Endothelial cell of hepatic sinusoid (primary cell): ENCODE measurements at regions not wholly inside any gene's neighbourhood (a gene's known extent, or its start where the extent isn't known, plus 50 kb on each side); places are given as distances from the start of the nearest gene placed in this dataset.

ENCODE experiments used
- in situ Hi-C: cut with HindIII; loops from 2 replicates; pipeline ENCODE4 v1.10.0; 2017; ENCODE audit warnings: low sequenced_read_pairs

DNA sequence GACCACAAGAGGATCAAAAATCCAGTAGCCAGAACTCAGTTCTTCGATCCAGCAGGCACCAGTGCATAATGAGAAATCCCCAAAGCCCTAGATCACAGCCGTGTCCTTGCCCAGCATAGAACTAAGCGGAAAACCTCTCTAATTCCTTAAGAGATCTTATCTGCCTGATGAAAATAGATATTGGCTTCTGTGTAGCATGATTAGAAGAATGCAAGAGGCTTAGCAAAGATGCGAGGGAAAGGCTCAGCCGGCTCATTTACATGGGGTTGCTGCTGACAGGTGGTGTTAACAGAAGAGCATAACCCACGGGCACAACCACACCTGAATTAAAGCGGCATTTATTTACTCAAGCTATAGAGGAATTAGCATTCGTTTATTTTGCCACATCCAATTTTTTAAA lies 400.0 kb upstream of the ADAMTS16 start:
- in situ Hi-C loops, result no loop called here

- in situ Hi-C loops, result no loop called here
Measured at GRCh38 chr5:4758550-4758949, 381.6 kb upstream of the ADAMTS16 start.

DNA sequence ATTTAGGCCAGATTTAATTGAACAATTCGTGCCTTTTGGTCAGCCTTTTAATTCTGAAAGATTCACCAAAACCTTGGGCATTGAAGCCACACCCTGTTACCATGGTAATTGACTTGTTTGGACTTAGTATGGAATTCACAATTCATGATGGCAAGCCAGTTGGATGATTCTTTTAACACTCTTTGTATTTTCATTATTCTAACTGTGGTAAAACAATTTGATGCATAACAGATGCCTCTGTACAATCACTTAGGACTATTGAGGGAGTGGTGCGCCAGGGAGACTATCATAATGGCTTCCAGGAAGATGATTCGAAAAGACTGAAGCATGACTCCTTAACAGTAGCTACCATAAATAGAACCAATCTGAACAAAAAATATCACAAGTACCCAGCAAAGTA lies 381.1 kb upstream of the ADAMTS16 start:
- in situ Hi-C loops, result no loop called here

GRCh38 chr5:4762316-4762715 lies 377.8 kb upstream of the ADAMTS16 start:
- in situ Hi-C loops, result loop anchor here (5.0 kb wide), 2 partner anchors 35 to 45 kb away; no protein-coding TSS in a partner anchor

DNA sequence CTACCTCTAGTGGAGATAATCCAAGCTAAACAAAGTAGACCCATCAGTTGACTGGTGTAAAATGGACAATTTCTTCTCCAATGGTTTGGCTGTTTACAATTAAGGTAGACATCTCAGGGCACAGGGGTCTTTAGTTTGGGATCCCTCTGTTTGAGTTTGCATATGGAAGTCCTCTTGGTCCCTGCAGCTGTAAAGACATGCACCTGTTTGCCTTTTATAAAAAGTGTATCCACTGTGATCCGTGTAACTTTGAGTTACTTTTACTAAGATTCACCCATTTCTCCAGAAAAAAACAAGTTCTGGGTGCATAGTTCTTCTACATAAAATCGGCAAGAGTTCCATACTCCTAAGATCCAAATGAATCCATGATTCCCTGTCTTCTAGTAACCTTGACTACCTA lies 374.7 kb upstream of the ADAMTS16 start:
- in situ Hi-C loops, result no loop called here

- in situ Hi-C loops, result no loop called here
Measured at GRCh38 chr5:4766101-4766500, 374.0 kb upstream of the ADAMTS16 start.

GRCh38 chr5:4772591-4772990 lies 367.5 kb upstream of the ADAMTS16 start:
- in situ Hi-C loops, result no loop called here

DNA sequence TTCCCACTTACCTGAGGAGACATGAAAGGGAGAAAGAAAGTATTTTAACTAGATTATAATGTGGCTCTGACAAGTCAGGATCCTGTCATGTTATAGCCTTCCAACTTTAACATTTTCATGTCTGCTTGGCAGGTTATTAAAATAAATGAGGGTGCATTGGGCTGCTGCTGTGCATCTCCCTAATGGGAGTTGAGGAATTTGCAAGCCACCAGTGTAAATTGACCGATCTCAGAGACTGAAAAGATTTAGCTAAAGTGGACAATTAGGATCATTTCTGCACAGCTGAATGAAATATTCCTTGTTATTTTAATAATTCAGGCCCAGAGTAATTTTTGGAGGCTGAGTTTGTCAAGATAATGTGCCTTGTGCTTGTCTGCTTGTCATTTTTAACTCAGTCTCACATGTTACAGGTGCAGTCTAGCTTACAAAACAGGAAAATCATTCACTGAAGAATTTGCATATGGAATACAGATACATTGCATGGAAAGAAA lies 366.3 kb upstream of the ADAMTS16 start:
- in situ Hi-C loops, result no loop called here

- in situ Hi-C loops, result no loop called here
Measured at GRCh38 chr5:4777435-4777834, 362.7 kb upstream of the ADAMTS16 start.

- in situ Hi-C loops, result no loop called here
Measured at GRCh38 chr5:4780633-4781032, 359.5 kb upstream of the ADAMTS16 start.

DNA sequence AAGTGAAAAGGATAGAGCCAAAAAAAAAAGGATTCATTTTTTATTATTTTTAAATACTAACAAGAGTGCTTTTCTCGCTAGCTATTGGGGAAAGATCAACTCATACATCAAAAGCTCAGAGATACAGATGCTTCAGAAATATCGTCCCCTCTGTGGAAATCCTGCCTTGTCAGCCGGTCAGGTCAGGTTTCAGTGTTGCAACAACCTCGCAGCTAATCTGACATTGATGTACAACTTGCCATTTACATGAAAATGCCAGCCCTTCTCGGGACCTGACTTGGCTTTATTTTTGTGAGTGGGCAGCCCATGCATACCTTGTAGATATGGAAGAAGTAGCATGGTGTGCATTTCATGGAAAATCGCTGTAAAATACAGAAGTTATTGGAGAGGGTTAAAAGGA lies 358.8 kb upstream of the ADAMTS16 start:
- in situ Hi-C loops, result no loop called here

DNA sequence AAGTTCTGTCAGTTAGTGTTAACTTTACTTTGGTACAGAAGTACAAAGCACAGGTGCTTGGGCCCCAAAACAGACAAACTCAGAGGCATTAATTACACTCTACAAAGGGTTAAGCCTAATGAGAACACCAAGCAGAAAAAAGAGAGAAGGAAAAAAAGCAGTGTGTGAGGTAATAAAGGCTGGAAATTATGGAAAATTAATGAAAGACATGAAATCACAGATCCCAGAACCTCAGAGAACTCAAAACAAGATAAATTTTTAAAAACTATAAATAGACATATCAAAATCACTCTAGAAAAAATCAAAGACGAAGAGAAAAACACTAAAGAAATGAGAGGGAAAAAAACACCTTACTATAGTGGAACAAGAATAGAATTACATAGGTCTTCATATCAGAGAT lies 354.2 kb upstream of the ADAMTS16 start:
- in situ Hi-C loops, result no loop called here

- in situ Hi-C loops, result loop anchor here (5.0 kb wide), 1 partner anchor 35 kb away; no protein-coding TSS in a partner anchor
Measured at GRCh38 chr5:4797445-4797844, 342.7 kb upstream of the ADAMTS16 start.

DNA sequence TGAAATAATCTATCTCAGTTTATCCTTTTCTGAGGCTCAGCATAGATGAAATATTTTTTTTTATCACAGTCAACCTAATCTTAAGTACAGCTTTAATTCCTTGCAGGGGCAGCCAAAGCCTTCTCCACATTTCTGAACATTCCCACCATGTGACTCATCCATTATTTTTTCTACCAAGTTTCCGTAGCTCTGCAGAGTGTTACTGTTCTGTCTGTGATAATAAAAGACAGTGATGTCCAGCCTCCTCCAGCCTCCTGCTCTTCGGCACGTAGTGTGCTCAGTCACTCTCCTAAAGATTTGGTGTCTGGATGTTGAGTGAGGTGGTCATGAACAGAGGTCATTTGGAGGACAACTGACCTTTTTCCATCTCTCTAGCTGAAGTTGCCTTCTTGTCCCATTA lies 338.1 kb upstream of the ADAMTS16 start:
- in situ Hi-C loops, result no loop called here

DNA sequence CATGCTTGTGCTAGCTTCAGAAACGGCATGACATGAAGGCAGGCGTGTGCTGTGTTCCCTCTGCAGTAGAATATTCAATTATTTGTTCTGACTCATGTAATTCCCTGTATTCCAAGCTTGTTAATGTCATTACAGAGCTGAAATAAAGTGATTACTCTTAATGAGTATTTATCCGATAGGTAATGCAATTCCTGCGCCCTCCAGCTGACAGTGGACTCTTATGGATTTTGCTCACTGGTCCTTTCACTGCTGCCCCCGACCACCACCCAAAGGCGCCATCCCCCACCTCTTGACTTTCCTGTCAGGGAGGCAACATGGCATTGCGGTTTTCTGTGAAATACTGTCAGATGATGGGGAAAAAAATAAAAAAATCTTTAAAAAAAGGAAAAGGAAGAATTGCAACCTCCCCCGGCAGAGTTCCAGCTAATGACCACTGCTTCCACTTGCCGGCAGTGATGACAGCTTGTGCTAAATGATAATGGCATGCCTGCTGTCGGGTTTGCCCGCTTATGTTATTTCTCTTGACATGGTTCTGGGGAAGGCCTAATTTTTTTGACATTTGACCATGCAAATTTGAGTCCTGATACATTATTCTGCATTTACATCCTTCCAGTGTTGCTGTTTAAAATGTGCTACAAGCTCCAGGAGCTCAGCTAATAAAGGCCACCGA lies 335.3 kb upstream of the ADAMTS16 start:
- in situ Hi-C loops, result no loop called here

GRCh38 chr5:4815002-4815401 lies 325.1 kb upstream of the ADAMTS16 start:
- in situ Hi-C loops, result no loop called here

GRCh38 chr5:4817767-4818166 lies 322.4 kb upstream of the ADAMTS16 start:
- in situ Hi-C loops, result no loop called here

GRCh38 chr5:4831325-4831724 lies 308.8 kb upstream of the ADAMTS16 start:
- in situ Hi-C loops, result no loop called here

DNA sequence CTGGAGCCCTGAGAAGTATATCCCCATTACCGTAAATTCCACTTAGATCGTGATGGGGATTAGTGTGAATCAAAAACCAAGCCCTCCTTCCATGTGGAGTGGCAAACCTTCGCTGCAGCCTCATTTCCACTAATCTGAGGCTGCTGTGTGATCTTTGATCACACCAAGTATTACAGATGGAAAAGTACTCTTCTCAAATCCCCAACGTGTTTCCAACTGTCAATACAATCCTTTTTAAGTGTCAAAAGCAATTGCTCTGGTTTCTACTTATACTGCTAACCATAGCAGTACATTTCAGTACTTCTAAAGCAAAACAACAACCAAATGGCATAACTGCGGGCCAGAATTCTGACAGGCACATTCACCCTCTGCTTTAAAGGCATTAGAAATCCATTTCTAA lies 307.7 kb upstream of the ADAMTS16 start:
- in situ Hi-C loops, result no loop called here

GRCh38 chr5:4833104-4833738 lies 306.9 kb upstream of the ADAMTS16 start:
- in situ Hi-C loops, result no loop called here

GRCh38 chr5:4837489-4838058 lies 302.6 kb upstream of the ADAMTS16 start:
- in situ Hi-C loops, result no loop called here

DNA sequence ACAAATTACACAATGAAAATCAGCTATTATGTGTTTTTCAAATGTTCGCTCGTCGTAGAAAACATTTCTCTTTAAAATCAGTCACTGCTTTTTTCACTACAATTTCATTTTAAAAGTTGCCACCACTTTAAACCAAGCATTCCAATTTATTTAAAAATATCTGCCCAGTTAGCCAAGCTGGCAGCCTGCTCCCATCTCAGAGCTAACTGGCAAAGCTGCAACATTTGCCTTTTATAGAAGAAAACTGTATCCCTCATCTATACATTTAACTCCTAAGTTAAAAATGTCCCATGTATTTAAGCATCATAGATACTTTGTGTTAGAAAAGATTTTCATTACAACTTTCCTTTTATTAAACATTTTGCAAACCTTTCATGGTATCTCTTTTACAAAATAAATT lies 294.9 kb upstream of the ADAMTS16 start:
- in situ Hi-C loops, result no loop called here
